ENCODE measurements at regions not wholly inside any gene's neighbourhood (a gene's known extent, or its start where the extent isn't known, plus 50 kb on each side); places are given as distances from the start of the nearest gene placed in this dataset.

- TF ChIP-seq CTCF (IDR thresholded peaks at IDR 0.05; ENCODE audit: poor library complexity, severe bottlenecking): no peak
- H3K9me3 ChIP-seq (ENCODE audit: severe bottlenecking): no peaks in the 10 kb centered on the region
- no peaks in the 10 kb centered on the region for H3K27me3 ChIP-seq (ENCODE audit: insufficient read depth, poor library complexity, severe bottlenecking)
- H3K27ac ChIP-seq (ENCODE audit: poor library complexity, severe bottlenecking): no peak overlapping the region
- no peak overlapping the region for H3K4me3 ChIP-seq (ENCODE audit: severe bottlenecking)
- no peaks in the 10 kb centered on the region for H3K36me3 ChIP-seq (ENCODE audit: low read depth)
- DNase-seq (ENCODE audit: low spot score): peak; percentile 15
- no peaks in the 10 kb centered on the region for H3K4me1 ChIP-seq (ENCODE audit: insufficient read depth, poor library complexity, severe bottlenecking)
- no peak for ATAC-seq (ENCODE audit: low read depth)
Observed at GRCh38 chr3:194275721-194276120, 75.4 kb downstream of the CPN2 start.

- no peaks in the 10 kb centered on the region for H3K4me1 ChIP-seq (ENCODE audit: insufficient read depth, poor library complexity, severe bottlenecking)
- H3K9me3 ChIP-seq (ENCODE audit: severe bottlenecking): no peaks in the 10 kb centered on the region
- H3K27me3 ChIP-seq (ENCODE audit: insufficient read depth, poor library complexity, severe bottlenecking): no peaks in the 10 kb centered on the region
- no peak for ATAC-seq (ENCODE audit: low read depth)
- no peak for TF ChIP-seq CTCF (IDR thresholded peaks at IDR 0.05; ENCODE audit: poor library complexity, severe bottlenecking)
- DNase-seq (ENCODE audit: low spot score): peak; percentile 13
- H3K36me3 ChIP-seq (ENCODE audit: low read depth): no peaks in the 10 kb centered on the region
- H3K27ac ChIP-seq (ENCODE audit: poor library complexity, severe bottlenecking): no peak overlapping the region
- no peak overlapping the region for H3K4me3 ChIP-seq (ENCODE audit: severe bottlenecking)
Observed at GRCh38 chr3:194276768-194277103, 74.4 kb downstream of the CPN2 start.

- TF ChIP-seq CTCF (IDR thresholded peaks at IDR 0.05; ENCODE audit: poor library complexity, severe bottlenecking): no peak
- H3K27ac ChIP-seq (ENCODE audit: poor library complexity, severe bottlenecking): no peak overlapping the region
- DNase-seq (ENCODE audit: low spot score): peak; percentile 45
Observed at GRCh38 chr3:194277104-194277785, 73.9 kb downstream of the CPN2 start.

GRCh38 chr3:194277786-194278130 is 73.4 kb downstream of the CPN2 start:
- DNase-seq (ENCODE audit: low spot score) (peak; percentile 34), ATAC-seq (ENCODE audit: low read depth) (no peak)
- TF ChIP-seq CTCF (IDR thresholded peaks at IDR 0.05; ENCODE audit: poor library complexity, severe bottlenecking): no peak
- H3K4me1 ChIP-seq (ENCODE audit: insufficient read depth, poor library complexity, severe bottlenecking): no peaks in the 10 kb centered on the region
- H3K27ac ChIP-seq (ENCODE audit: poor library complexity, severe bottlenecking): no peak overlapping the region
- no peaks in the 10 kb centered on the region for H3K27me3 ChIP-seq (ENCODE audit: insufficient read depth, poor library complexity, severe bottlenecking)
- H3K9me3 ChIP-seq (ENCODE audit: severe bottlenecking): no peaks in the 10 kb centered on the region
- H3K4me3 ChIP-seq (ENCODE audit: severe bottlenecking): no peak overlapping the region
- no peaks in the 10 kb centered on the region for H3K36me3 ChIP-seq (ENCODE audit: low read depth)

More at GRCh38 chr3:194277104-194277785, 73.9 kb downstream of the CPN2 start:
- Histone ChIP-seq H3K27me3 (ENCODE audit: insufficient read depth, poor library complexity, severe bottlenecking) (no peaks in the 10 kb centered on the region), H3K36me3 (ENCODE audit: low read depth) (no peaks in the 10 kb centered on the region), H3K9me3 (ENCODE audit: severe bottlenecking) (no peaks in the 10 kb centered on the region), H3K4me3 (ENCODE audit: severe bottlenecking) (no peak overlapping the region), H3K4me1 (ENCODE audit: insufficient read depth, poor library complexity, severe bottlenecking) (no peaks in the 10 kb centered on the region)
- no peak; the same call in 2 of the 3 replicates for ATAC-seq (ENCODE audit: low read depth)

GRCh38 chr3:194278186-194278845 is 72.8 kb downstream of the CPN2 start:
- H3K4me3 ChIP-seq (ENCODE audit: severe bottlenecking): no peak overlapping the region
- H3K27ac ChIP-seq (ENCODE audit: poor library complexity, severe bottlenecking): no peak overlapping the region
- H3K27me3 ChIP-seq (ENCODE audit: insufficient read depth, poor library complexity, severe bottlenecking): no peaks in the 10 kb centered on the region
- no peak for TF ChIP-seq CTCF (IDR thresholded peaks at IDR 0.05; ENCODE audit: poor library complexity, severe bottlenecking)
- H3K4me1 ChIP-seq (ENCODE audit: insufficient read depth, poor library complexity, severe bottlenecking): no peaks in the 10 kb centered on the region
- ATAC-seq (ENCODE audit: low read depth) (no peak), DNase-seq (ENCODE audit: low spot score) (peak; percentile 19)
- H3K36me3 ChIP-seq (ENCODE audit: low read depth): no peaks in the 10 kb centered on the region
- no peaks in the 10 kb centered on the region for H3K9me3 ChIP-seq (ENCODE audit: severe bottlenecking)
